K562 (cell line): ENCODE measurements at regions not wholly inside any gene's neighbourhood (a gene's known extent, or its start where the extent isn't known, plus 50 kb on each side); places are given as distances from the start of the nearest gene placed in this dataset.

Experiments
- BRCA1 ChIP-seq, 2 experiments: fragments of 450-650 bp in 1 of 2; sonication (generic) in 1 of 2; formaldehyde crosslinking in 1 of 2; IDR thresholded peaks; 2 replicates each; pipeline versions ENCODE4 v1.5.0 to v1.6.1; 2017 to 2020; ENCODE audit warnings: mild to moderate bottlenecking in 1 of 2, missing genetic modification reagents in 1 of 2
- EZH2 ChIP-seq: IDR thresholded peaks from 2 replicates; pipeline ENCODE4 v1.6.1; 2012; ENCODE audit warnings: low read depth, mild to moderate bottlenecking, inconsistent platforms, low read length, borderline replicate concordance
- NRF1 ChIP-seq, 2 experiments: fragments of 450-650 bp; IDR thresholded peaks in 1 of 2; conservative IDR thresholded peaks in 1 of 2; 2 replicates each; pipeline ENCODE4 v1.6.1; 2014; ENCODE audit warnings: mild to moderate bottlenecking in 2 of 2
- RAD21 ChIP-seq, 2 experiments: fragments of 250-450 bp in 1 of 2; fragments of 450-650 bp in 1 of 2; sonication (Bioruptor Pico) in 1 of 2; formaldehyde crosslinking in 1 of 2; IDR thresholded peaks in 1 of 2; conservative IDR thresholded peaks in 1 of 2; 2 replicates each; pipeline versions ENCODE4 v1.4.0 to v1.8.0; 2020 to 2022; ENCODE audit warnings: mild to moderate bottlenecking in 2 of 2, moderate library complexity in 1 of 2
- SP2 ChIP-seq: IDR thresholded peaks from 2 replicates; pipeline ENCODE4 v1.6.1; 2011; ENCODE audit warnings: mild to moderate bottlenecking, low read depth, low read length, moderate library complexity; ENCODE audit not compliant: poor library complexity, severe bottlenecking; ENCODE audit errors: extremely low read depth
- ZNF589 ChIP-seq: fragments of 200-800 bp; sonication (Bioruptor generic); IDR thresholded peaks from 2 replicates; pipeline ENCODE4 v1.6.1; 2016; ENCODE audit warnings: low read depth, missing genetic modification characterization, missing compliant biosample characterization
- TF ChIP-seq, protein P1 (sequence below), 3 experiments: IDR thresholded peaks in 2 of 3; conservative IDR thresholded peaks in 1 of 3; 2 replicates each; pipeline ENCODE4 v1.5.1; 2011 to 2012; ENCODE audit warnings: low read length in 3 of 3, mild to moderate bottlenecking in 3 of 3, control low read depth in 2 of 3, improper control_type of control experiment in 1 of 3, inconsistent platforms in 1 of 3, low read depth in 1 of 3, mixed read lengths in 1 of 3, moderate library complexity in 1 of 3; ENCODE audit not compliant: insufficient read depth in 2 of 3

DNA sequence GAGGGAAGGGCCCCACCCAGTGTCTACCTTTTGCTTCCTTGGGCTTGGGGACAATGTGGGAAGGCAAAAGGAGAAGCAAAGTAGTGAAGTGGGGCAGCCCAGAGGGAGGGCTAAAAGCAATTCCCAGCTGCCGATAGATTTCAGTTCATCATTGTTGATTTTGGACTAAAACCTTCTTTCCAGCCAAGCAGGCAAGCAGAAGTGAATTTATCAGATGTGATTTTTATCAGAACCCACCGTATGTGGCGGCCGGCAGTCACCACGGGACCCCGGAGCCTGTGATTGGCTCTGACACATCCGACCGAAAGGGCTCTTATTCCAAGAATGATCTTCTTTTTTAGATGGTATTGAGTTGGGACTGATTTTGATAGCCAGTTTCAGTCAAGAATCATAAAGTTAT, 559.9 kb downstream of the PSAT1 start:
- TF ChIP-seq, protein P1, sequence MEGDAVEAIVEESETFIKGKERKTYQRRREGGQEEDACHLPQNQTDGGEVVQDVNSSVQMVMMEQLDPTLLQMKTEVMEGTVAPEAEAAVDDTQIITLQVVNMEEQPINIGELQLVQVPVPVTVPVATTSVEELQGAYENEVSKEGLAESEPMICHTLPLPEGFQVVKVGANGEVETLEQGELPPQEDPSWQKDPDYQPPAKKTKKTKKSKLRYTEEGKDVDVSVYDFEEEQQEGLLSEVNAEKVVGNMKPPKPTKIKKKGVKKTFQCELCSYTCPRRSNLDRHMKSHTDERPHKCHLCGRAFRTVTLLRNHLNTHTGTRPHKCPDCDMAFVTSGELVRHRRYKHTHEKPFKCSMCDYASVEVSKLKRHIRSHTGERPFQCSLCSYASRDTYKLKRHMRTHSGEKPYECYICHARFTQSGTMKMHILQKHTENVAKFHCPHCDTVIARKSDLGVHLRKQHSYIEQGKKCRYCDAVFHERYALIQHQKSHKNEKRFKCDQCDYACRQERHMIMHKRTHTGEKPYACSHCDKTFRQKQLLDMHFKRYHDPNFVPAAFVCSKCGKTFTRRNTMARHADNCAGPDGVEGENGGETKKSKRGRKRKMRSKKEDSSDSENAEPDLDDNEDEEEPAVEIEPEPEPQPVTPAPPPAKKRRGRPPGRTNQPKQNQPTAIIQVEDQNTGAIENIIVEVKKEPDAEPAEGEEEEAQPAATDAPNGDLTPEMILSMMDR (IDR thresholded peaks at IDR 0.05 in 2 of 3, conservative IDR thresholded peaks at IDR 0.05 in 1 of 3; ENCODE audit: insufficient read depth in 2 of 3, low read depth in 1 of 3, low read length in 3 of 3): no peak
- TF ChIP-seq BRCA1 (IDR thresholded peaks at IDR 0.05): no peak
- TF ChIP-seq BRCA1 (CRISPR knock-in tag; IDR thresholded peaks at IDR 0.05): no peak
- no peak for TF ChIP-seq NRF1 (conservative IDR thresholded peaks at IDR 0.05 in 1 of 2, IDR thresholded peaks at IDR 0.05 in 1 of 2)
- no peak for TF ChIP-seq EZH2
- TF ChIP-seq ZNF589: no peak
- TF ChIP-seq RAD21 (CRISPR knock-in tag; conservative IDR thresholded peaks at IDR 0.05 in 1 of 2, IDR thresholded peaks at IDR 0.05 in 1 of 2): no peak
- no peak for TF ChIP-seq SP2
